ENCODE measurements at regions not wholly inside any gene's neighbourhood (a gene's known extent, or its start where the extent isn't known, plus 50 kb on each side); places are given as distances from the start of the nearest gene placed in this dataset.

DNA sequence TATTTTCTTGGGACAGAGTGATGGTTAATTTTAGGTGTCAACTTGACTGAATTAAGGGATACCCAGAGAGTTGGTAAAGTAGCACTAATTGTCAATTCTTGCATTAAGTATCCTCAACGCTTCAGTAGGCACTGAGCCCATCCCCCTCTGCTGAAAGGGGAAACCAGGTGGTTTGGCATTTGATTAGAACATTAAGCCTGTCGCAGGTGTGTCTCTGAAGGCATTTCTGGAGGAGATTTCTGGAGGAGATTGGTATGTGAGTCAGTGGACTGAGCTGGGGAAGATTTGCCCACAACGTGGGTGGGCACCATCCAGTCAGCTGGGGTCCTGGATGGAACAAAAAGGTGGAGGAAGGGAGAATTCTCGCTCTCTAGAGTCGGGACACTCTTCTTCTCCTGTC, 119.8 kb downstream of the RFX6 start:
- TF ChIP-seq ESRRB (CRISPR knock-in tag; IDR thresholded peaks at IDR 0.05; ENCODE audit: borderline replicate concordance) = no peak
- no peak for TF ChIP-seq RBM14 (IDR thresholded peaks at IDR 0.05; ENCODE audit: borderline replicate concordance, insufficient read depth, low read depth, low read length)
- TF ChIP-seq, protein P1, sequence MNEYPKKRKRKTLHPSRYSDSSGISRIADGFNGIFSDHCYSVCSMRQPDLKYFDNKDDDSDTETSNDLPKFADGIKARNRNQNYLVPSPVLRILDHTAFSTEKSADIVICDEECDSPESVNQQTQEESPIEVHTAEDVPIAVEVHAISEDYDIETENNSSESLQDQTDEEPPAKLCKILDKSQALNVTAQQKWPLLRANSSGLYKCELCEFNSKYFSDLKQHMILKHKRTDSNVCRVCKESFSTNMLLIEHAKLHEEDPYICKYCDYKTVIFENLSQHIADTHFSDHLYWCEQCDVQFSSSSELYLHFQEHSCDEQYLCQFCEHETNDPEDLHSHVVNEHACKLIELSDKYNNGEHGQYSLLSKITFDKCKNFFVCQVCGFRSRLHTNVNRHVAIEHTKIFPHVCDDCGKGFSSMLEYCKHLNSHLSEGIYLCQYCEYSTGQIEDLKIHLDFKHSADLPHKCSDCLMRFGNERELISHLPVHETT (CRISPR knock-in tag; conservative IDR thresholded peaks at IDR 0.05 in 1 of 2, IDR thresholded peaks at IDR 0.05 in 1 of 2) = no peak
- no peak for TF ChIP-seq ESRRA (IDR thresholded peaks at IDR 0.05; ENCODE audit: borderline replicate concordance, low read depth)
- no peak for TF ChIP-seq ZBTB1 (CRISPR knock-in tag; IDR thresholded peaks at IDR 0.05; ENCODE audit: borderline replicate concordance, low read depth)
- no peak for TF ChIP-seq POLR2A (conservative IDR thresholded peaks at IDR 0.05)
- TF ChIP-seq, protein P2, sequence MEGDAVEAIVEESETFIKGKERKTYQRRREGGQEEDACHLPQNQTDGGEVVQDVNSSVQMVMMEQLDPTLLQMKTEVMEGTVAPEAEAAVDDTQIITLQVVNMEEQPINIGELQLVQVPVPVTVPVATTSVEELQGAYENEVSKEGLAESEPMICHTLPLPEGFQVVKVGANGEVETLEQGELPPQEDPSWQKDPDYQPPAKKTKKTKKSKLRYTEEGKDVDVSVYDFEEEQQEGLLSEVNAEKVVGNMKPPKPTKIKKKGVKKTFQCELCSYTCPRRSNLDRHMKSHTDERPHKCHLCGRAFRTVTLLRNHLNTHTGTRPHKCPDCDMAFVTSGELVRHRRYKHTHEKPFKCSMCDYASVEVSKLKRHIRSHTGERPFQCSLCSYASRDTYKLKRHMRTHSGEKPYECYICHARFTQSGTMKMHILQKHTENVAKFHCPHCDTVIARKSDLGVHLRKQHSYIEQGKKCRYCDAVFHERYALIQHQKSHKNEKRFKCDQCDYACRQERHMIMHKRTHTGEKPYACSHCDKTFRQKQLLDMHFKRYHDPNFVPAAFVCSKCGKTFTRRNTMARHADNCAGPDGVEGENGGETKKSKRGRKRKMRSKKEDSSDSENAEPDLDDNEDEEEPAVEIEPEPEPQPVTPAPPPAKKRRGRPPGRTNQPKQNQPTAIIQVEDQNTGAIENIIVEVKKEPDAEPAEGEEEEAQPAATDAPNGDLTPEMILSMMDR (IDR thresholded peaks at IDR 0.05 in 2 of 3, conservative IDR thresholded peaks at IDR 0.05 in 1 of 3; ENCODE audit: insufficient read depth in 2 of 3, low read depth in 1 of 3, low read length in 3 of 3) = no peak
- no peak for TF ChIP-seq NCOR1 (IDR thresholded peaks at IDR 0.05)
- TF ChIP-seq BRCA1 (IDR thresholded peaks at IDR 0.05) = no peak
- no peak for TF ChIP-seq BRCA1 (CRISPR knock-in tag; IDR thresholded peaks at IDR 0.05)
- TF ChIP-seq U2AF1 (optimal IDR thresholded peaks at IDR 0.05; ENCODE audit: low read depth, low read length) = no peak
- TF ChIP-seq ELF1 (tag; IDR thresholded peaks at IDR 0.05) = no peak
- no peak for TF ChIP-seq MTA3 (IDR thresholded peaks at IDR 0.05; ENCODE audit: borderline replicate concordance)
- no peak for TF ChIP-seq ATF3 (IDR thresholded peaks at IDR 0.05)
- no peak for TF ChIP-seq ATF3 (CRISPR knock-in tag; conservative IDR thresholded peaks at IDR 0.05)
